Hepatocyte (in vitro differentiated cells): ENCODE measurements at regions not wholly inside any gene's neighbourhood (a gene's known extent, or its start where the extent isn't known, plus 50 kb on each side); places are given as distances from the start of the nearest gene placed in this dataset.
A peak's percentile ranks its signal among the peaks of the same experiment; 100 is the strongest.

Source experiments
- DNase-seq: peaks from one replicate; pipeline ENCODE4 v3.0.0-alpha.2; 2016; ENCODE audit warnings: low spot score
- H2AFZ ChIP-seq: fragments of 200-600 bp; sonication (generic); 2 replicates; pipeline ENCODE4 v1.6.0; 2016; ENCODE audit warnings: antibody characterized with exemption, mild to moderate bottlenecking
- H3K27ac ChIP-seq: fragments of 200-600 bp; sonication (generic); 2 replicates; pipeline ENCODE4 v1.5.1; 2016; ENCODE audit warnings: mild to moderate bottlenecking
- H3K27me3 ChIP-seq: fragments of 200-600 bp; sonication (generic); 2 replicates; pipeline ENCODE4 v1.6.1; 2016
- H3K36me3 ChIP-seq: fragments of 200-600 bp; sonication (generic); replicated peaks from 2 replicates; pipeline ENCODE4 v1.5.1; 2016; ENCODE audit warnings: low read depth; ENCODE audit not compliant: insufficient read depth
- H3K4me1 ChIP-seq: fragments of 200-600 bp; sonication (generic); 2 replicates; pipeline ENCODE4 v1.5.1; 2016; ENCODE audit warnings: mild to moderate bottlenecking, moderate library complexity; ENCODE audit not compliant: insufficient read depth
- H3K4me2 ChIP-seq: fragments of 200-600 bp; sonication (generic); 2 replicates; pipeline ENCODE4 v1.6.0; 2016
- H3K4me3 ChIP-seq: fragments of 200-600 bp; sonication (generic); 2 replicates; pipeline ENCODE4 v1.5.1; 2016; ENCODE audit warnings: mild to moderate bottlenecking
- H3K79me2 ChIP-seq: fragments of 200-600 bp; sonication (generic); 2 replicates; pipeline ENCODE4 v1.6.0; 2017; ENCODE audit warnings: mild to moderate bottlenecking
- H3K9me2 ChIP-seq: fragments of 200-600 bp; sonication (generic); replicated peaks from 2 replicates; pipeline ENCODE4 v1.6.0; 2017; ENCODE audit warnings: mild to moderate bottlenecking; ENCODE audit not compliant: insufficient read depth
- H3K9me3 ChIP-seq: fragments of 200-600 bp; sonication (generic); 2 replicates; pipeline ENCODE4 v1.5.1; 2016; ENCODE audit warnings: low read depth, mild to moderate bottlenecking
- H4K20me1 ChIP-seq: fragments of 200-600 bp; sonication (generic); 2 replicates; pipeline ENCODE4 v1.6.0; 2016; ENCODE audit warnings: mild to moderate bottlenecking; ENCODE audit not compliant: insufficient read depth, poor library complexity, severe bottlenecking
- CTCF ChIP-seq: fragments of 200-600 bp; sonication (generic); IDR thresholded peaks from 2 replicates; pipeline ENCODE4 v1.5.1; 2016; ENCODE audit warnings: antibody characterized with exemption, mild to moderate bottlenecking; ENCODE audit not compliant: poor library complexity
- EZH2 ChIP-seq: fragments of 200-600 bp; sonication (generic); IDR thresholded peaks from 2 replicates; pipeline ENCODE4 v1.6.1; 2016; ENCODE audit warnings: antibody characterized with exemption, mild to moderate bottlenecking, borderline replicate concordance
- EZH2phosphoT487 ChIP-seq: fragments of 200-600 bp; sonication (generic); IDR thresholded peaks from one replicate; pipeline ENCODE4 v1.6.1; 2018; ENCODE audit warnings: antibody characterized with exemption, mild to moderate bottlenecking, low read depth, moderate library complexity; ENCODE audit not compliant: unreplicated experiment, severe bottlenecking
- WGBS: methylation state at CpG from one replicate; pipeline ENCODE4 v1.1.6; 2016; ENCODE audit warnings: low lambda C conversion rate; ENCODE audit errors: missing lambda C conversion rate; 5-methylcytosine and 5-hydroxymethylcytosine counted together

GRCh38 chr4:23456864-23457263 lies 433.0 kb downstream of the PPARGC1A start:
- Histone ChIP-seq H3K79me2 (no peaks in the 10 kb centered on the region), H3K9me3 (no peaks in the 10 kb centered on the region), H4K20me1 (no peaks in the 10 kb centered on the region), H3K4me1 (no peaks in the 10 kb centered on the region), H3K9me2 (no peaks in the 10 kb centered on the region), H3K36me3 (no peaks in the 10 kb centered on the region), H3K27me3 (no peaks in the 10 kb centered on the region), H3K4me3 (no peak overlapping the region), H3K27ac (no peak overlapping the region), H2AFZ (no peak overlapping the region), H3K4me2 (no peak overlapping the region)
- DNase-seq, result no peak
- 81% methylated on average over 2 of the region's 2 CpGs for WGBS
- no peak for TF ChIP-seq EZH2phosphoT487
- TF ChIP-seq CTCF, result no peak
- no peak for TF ChIP-seq EZH2

GRCh38 chr4:23455456-23456158 lies 434.2 kb downstream of the PPARGC1A start:
- H3K27ac ChIP-seq, result no peak overlapping the region
- no peaks in the 10 kb centered on the region for H3K9me2 ChIP-seq
- no peaks in the 10 kb centered on the region for H3K79me2 ChIP-seq
- no peaks in the 10 kb centered on the region for H3K9me3 ChIP-seq
- peak; percentile 49 for TF ChIP-seq CTCF
- TF ChIP-seq EZH2phosphoT487, result no peak
- H2AFZ ChIP-seq, result no peak overlapping the region
- H3K4me1 ChIP-seq, result no peaks in the 10 kb centered on the region
- H4K20me1 ChIP-seq, result no peaks in the 10 kb centered on the region
- peak overlapping the region; percentile 14 for H3K4me2 ChIP-seq
- no peaks in the 10 kb centered on the region for H3K36me3 ChIP-seq
- H3K27me3 ChIP-seq, result no peaks in the 10 kb centered on the region
- WGBS, result 29% methylated on average over 5 of the region's 5 CpGs
- DNase-seq, result peak; percentile 38
- H3K4me3 ChIP-seq, result no peak overlapping the region

- Histone ChIP-seq H3K4me2 (no peak overlapping the region), H3K27me3 (no peaks in the 10 kb centered on the region), H3K9me2 (no peaks in the 10 kb centered on the region), H3K27ac (no peak overlapping the region), H4K20me1 (no peaks in the 10 kb centered on the region), H3K36me3 (no peaks in the 10 kb centered on the region), H3K4me1 (no peaks in the 10 kb centered on the region), H3K4me3 (no peak overlapping the region), H2AFZ (no peak overlapping the region), H3K79me2 (no peaks in the 10 kb centered on the region), H3K9me3 (no peaks in the 10 kb centered on the region)
- DNase-seq, result no peak
- WGBS, result 85% methylated on average over 1 of the region's 1 CpG
- TF ChIP-seq EZH2 (no peak), EZH2phosphoT487 (no peak), CTCF (no peak)
Observed at GRCh38 chr4:23441530-23442069, 448.2 kb downstream of the PPARGC1A start.
